Posterior vena cava (tissue), 2 donors: ENCODE measurements at regions not wholly inside any gene's neighbourhood (a gene's known extent, or its start where the extent isn't known, plus 50 kb on each side); places are given as distances from the start of the nearest gene placed in this dataset.
"Not testable (repeated sequence)": the region's sequence is repeated elsewhere in the genome, so short reads cannot be mapped to it uniquely, and the experiment has no call there.

Experiments
- DNase-seq: peaks from one replicate; pipeline ENCODE4 v3.0.0-alpha.2; 2020; ENCODE audit warnings: low spot score
- intact Hi-C, 2 donors: fragments of 100-400 bp; cut with DNase I; formaldehyde crosslinking; loops; one replicate each; pipeline versions ENCODE4 v1.14.1 to v1.14.2; 2022 to 2023
- donor health status: DM: yes; HTN: yes; CAD: no.
- donor health status: DM: yes; HTN: yes; CAD: no.

DNA sequence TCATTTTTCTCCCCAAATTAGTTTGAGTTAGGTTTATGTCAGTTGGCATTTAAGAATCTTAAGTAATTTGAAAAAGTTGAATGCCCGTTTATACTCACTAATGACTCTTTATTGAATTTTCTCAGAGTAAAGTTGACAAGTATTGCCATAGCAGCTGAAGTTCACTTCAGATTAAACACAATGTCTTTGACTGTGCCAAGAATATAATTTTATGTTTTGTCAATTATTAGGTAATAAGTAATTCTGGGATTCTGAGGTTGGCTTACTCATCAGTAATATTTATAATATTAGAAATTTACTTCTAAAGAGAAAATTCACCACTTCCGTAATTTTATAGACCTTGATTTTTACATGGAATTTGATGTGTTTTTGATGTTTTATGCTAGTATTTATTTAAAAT lies 369.3 kb upstream of the TMPRSS15 start:
- intact Hi-C loops, result no loop called here

DNA sequence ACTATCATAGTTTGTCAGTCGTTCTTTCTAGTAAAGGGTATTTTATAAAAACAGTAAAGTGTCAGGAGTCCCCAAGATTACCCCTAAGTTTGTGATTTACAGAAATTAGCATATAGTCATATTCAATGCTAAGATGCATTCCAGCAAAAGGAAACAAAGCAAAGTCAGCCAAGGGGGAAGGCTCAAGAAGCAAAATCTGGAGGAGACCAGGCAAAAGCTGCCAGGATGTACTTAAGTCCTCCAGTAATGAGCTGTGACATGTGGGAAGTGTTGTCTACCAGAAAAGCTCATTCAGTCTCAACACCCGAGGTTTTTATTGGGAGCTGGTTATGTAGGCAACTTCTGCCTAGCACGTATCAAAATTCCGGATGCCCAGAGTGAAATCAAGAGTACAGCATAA lies 373.4 kb upstream of the TMPRSS15 start:
- intact Hi-C loops, result no loop called here
- DNase-seq, result no peak

More for the DNA sequence above, 369.3 kb upstream of the TMPRSS15 start:
- DNase-seq, result no peak

DNA sequence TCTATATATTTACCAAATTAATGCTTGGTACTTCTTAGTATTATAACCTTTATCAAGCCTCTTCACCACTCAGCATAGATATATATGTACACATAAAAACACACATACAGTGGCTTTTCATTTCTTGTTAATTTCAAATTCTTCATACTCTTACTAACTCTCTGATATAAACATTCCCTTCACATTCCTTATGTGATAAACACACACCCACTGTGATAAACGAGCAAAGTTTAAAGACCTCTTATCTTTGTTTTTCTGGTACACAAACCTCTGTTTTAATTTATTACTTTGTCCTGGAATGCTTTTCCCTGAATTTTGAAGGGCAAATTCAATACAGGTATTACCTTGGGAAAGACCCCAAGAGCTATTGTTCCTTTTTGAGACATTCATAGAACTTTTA lies 379.1 kb upstream of the TMPRSS15 start:
- no peak for DNase-seq
- intact Hi-C loops, result no loop called here

DNA sequence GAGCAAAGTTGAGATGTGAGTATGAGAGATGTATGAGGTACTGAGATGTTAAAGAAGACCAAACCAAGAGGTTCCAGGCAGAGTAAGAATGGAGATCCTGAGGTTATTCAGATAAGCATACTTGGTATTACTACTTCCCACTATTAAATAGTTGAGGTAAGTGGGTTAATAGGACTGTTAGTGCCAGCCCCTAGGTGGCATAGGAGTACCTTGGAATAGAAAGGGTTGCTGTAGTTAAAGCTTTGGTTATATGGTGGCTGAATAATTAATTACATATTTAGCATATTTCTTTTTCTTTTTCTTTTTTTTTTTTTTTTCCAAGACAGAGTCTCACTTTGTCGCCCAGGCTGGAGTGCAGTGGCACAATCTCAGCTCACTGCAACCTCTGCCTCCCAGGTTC lies 397.9 kb upstream of the TMPRSS15 start:
- no peak for DNase-seq
- intact Hi-C loops, result no loop called here

DNA sequence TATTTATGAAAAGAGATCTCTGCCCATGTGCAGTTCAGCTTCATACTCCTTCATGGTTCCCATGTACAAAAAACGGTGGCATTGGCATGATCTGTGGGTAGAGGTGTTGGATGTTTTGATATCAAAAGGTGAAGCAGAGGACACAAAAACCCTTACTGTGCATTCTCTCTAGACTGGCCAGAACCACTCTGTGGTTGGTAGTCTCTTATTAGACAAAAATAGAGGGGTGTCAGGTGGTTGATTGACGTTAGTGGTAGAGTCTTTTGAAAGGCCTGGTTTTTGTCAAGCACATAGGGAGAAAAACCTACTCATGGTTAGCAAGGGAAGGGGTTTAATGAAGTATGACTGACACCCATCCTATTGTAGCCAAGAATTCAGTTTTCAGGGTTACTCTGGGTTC lies 400.0 kb upstream of the TMPRSS15 start:
- no peak for DNase-seq
- intact Hi-C loops, result no loop called here

DNA sequence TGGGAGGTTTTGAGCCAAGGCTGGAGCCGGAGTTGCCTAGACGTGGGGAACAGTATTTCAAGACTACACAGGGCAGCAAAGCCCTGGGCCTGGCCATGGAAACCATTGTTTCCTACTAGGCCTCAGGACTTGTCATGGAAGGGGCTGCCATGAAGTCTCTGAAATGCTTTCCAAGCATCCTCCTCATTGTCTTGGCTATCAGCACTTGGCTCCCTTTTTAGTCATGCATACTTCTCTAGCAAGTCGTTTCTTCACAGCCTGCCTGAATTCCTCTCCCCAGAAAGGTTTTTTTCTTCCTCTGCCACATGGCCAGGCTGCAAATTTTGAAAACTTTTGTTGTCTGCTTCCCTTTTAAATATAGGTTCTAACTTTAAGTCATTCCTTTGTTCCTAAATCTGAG lies 406.6 kb upstream of the TMPRSS15 start:
- no peak for DNase-seq
- intact Hi-C loops, result no loop called here

DNA sequence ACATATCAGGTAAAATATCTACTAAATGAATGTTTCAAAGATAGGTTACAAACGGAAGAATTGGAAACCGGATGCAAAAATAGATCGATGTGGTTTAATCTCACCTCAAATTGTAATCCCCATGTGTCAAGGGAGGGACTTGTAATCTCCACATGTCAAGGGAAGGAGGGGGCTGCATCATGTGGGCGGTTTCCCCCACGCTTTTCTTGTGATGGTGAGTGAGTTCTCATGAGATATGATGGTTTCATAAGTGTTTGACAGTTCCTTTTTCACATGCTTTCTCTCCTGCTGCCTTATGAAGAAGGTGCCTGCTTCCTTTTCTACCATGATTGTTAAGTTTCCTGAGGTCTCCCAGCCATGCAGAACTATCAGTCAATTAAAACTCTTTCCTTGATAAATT lies 408.7 kb upstream of the TMPRSS15 start:
- intact Hi-C loops, result no loop called here
- DNase-seq, result no peak

DNA sequence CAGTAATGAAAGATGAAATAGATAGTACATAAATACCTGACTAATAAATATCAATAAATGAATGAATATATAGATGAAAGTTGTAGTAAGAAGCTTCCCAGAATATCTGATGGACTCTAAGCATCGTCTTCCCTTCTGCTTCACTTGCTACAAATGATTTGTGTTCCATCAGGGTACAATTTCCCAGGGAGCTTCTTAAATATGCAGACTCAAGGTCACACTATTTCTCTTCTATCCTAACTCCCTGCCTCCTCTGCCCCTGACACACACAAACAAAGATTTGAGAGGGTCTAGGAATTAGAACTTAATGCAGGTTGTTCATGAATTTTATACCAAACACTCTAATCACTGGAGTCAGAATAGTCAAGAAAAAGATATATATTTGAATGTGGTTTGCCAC lies 415.9 kb upstream of the TMPRSS15 start:
- no peak for DNase-seq
- intact Hi-C loops, result no loop called here

DNA sequence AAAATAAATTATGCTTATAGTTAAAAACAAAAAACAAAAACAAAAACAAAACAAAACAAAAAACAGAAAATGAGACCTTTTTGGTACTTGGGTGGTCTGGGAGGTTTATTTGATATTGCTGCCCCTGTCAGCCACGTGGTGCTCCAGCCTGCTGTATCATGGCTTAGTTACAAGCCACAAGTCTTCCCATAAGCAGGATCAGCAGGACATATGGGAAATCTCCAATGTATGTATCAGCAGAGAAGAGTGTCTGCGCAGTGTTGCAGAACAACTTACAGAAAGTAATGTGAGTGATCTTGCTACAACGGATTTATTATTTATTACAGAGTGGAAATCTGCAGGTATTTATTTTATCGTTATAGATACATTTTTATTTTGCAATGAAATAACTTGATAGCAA lies 423.0 kb upstream of the TMPRSS15 start:
- no peak for DNase-seq
- intact Hi-C loops, result no loop called here

DNA sequence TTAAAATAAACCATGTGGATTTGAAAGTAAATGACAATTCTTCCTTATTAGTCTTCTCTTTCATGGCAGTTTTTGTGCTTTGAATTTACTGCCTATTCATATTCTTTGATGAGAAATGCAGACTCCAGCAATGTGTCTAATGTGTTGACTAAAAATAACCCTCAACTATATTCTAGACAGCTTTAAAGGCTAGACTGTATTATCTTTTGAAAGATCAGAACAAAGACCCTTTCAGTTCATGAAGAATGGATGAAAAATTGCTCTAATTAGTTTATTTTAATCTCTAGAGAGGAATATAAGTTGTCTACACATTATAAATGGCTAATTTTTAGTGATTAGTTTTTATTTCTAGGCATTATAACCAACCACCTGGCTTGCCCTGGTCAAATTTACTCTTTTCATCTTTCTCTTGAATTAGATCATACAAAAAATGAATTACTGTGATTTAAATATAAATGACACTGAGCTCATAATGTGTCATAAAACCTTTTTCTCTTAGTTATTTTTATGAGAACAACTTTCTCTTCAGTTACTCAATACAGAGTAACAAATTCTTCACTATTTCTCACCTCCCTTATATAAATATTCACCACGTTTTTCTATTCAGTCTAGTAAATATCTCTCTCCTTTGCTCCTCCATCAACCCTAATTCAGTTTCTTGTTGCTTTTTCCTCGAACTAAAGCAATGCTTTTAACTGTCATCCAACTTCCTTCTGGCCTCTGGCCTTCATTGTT lies 428.5 kb upstream of the TMPRSS15 start:
- intact Hi-C loops, result no loop called here

DNA sequence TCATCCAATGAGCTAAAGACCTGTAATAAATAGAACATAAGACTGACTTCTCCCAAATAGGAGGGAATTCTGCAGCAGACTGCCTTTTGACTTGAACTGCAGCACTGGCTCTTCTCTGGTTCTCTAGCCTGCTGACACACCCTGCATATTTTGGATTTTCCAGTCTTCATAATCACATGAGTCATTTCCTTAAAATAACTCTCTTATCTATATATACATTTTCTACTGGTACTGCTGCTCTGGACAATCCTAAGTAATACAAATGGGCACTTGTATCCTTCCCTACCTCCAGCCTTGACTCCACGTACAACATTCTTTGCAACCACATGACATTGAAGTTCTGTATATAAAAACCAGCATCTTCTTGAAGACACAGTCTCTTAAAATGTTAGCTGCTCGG lies 429.4 kb upstream of the TMPRSS15 start:
- intact Hi-C loops, result no loop called here
- DNase-seq, result no peak

More for the DNA sequence above, 428.5 kb upstream of the TMPRSS15 start:
- no peak for DNase-seq

DNA sequence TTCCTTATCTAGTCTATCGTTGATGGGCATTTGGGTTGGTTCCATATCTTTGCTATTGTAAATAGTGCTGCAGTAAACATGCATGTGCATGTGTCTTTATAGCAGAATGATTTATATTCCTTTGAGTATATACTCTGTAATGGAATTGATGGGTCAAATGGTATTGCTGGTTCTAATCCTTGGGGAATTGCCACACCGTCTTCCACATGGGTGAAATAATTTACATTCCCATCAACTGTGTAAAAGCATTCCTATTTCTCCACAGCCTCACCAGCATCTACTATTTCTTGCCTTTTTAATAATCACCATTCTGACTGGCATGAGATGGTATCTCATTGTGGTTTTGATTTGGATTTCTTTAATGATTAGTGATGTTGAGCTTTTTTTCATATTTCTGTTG lies 430.5 kb upstream of the TMPRSS15 start:
- intact Hi-C loops, result not testable (repeated sequence)

DNA sequence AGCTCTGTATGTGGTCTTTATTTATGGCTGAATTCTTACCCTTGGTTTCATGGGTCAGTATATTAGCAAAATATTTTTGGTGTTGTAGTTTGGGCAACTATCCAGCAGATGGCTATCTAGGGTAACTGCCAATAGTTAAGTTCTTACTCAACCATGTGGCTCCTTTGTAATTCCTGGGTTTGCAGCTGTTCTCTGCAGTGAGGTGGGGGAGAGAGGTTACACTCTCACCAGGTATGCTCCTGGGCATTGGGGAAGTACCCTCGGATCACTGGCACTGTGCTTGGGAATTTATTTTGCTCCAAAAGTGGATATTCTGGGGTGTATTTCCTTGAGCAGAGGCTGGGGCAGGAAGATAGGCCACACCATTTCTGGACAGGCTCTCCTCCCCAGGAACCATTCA lies 436.7 kb upstream of the TMPRSS15 start:
- intact Hi-C loops, result no loop called here

More for the DNA sequence above, 430.5 kb upstream of the TMPRSS15 start:
- not testable (repeated sequence) for DNase-seq

DNA sequence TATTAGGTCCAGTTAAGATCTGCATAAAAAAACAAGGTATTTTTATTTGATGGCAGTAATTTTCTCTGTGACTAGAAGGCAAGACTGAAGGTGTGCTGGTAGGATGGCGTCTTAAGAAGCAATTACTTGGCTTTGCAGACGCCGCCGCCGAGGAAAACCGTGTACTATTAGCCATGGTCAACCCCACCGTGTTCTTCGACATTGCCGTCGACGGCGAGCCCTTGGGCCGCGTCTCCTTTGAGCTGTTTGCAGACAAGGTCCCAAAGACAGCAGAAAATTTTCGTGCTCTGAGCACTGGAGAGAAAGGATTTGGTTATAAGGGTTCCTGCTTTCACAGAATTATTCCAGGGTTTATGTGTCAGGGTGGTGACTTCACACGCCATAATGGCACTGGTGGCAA lies 454.0 kb upstream of the TMPRSS15 start:
- DNase-seq, intact Hi-C loops: not testable (repeated sequence)

More for the DNA sequence above, 436.7 kb upstream of the TMPRSS15 start:
- no peak for DNase-seq

DNA sequence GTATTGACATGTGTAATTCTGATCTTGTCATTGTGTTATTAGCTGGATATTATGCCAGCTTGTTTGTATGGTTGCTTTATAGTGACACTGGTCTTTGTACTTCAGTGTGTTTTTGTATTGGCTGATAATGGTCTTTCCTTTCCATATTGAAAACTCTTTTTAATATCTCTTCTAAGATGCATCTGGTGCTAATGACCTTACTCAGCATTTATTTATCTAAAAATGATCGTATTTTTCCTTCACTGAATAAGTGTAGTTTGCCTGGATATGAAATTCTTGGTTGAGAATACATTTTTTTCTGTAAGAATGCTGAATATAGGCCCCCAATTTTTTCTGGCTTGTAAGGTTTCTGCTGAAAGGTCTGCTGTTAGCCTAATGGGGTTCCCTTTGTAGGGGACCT lies 465.5 kb upstream of the TMPRSS15 start:
- intact Hi-C loops, result no loop called here
- no peak for DNase-seq

DNA sequence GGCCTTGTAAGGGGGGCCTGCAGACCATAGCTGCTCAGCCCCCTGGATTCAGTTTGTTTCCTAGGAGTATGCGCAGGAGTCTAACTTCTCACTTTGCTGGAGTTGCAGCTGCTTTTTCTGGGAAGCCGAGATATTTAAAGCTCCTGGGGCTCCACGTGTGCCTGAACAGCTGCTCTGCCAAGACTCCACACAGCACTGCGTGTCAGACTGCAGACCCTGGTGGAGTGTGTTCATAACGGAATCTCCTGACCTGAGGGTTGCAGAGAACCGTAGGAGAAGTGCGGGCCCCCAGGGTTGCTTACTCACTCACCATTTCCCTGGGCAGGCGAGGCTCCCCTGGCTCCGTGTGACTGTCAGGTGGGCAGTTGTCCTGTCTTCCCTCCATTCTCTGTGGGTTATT lies 474.3 kb upstream of the TMPRSS15 start:
- DNase-seq, result no peak
- intact Hi-C loops, result no loop called here

DNA sequence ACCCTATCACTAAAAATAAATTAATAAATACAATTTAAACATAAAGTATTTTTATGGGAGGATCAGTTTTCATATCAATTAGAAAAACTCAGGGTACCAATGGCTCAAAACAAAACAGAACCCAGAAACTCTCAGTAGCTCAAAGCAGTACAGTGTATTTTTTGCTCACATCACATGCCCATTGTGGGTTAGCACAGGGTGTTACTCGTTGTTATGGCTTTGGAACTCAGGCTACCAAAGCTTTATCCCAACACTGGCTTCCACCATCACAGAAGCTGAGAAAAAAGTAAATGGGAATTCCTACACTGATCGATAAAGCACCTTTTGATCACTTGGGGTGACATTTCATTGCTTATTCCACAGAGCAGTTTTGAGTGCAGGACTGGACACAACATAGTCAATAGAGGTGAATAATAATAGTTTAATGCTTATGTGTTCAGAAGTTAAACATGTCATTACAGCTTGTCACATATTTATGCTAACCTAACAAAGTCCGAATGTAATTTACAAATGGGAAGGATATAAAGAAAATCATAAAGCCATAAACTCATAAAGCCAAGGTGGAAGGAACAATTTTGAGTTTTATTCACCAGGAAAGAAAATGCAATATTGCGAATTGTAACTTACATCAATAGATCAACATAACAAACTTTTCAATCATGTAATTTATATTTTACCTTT lies 484.5 kb upstream of the TMPRSS15 start:
- DNase-seq, result no peak
- intact Hi-C loops, result no loop called here

DNA sequence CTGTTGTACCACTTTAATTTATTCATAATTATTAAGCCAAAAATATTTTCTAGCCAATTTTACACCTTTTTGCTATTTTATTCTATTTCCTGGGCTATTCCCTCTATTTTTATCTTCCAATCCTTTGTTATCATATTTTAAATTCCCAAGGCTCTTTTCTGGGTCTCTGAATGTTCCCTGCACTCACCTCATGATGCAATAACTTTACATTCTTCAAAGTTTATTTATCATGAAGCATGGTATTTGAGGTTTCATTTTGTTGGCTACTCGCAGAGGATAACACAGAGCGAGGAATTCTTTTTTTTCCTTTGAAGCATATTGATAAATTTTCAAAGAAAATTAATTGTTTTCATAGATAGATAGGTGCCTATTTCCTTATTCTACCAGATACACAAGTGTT lies 489.8 kb upstream of the TMPRSS15 start:
- intact Hi-C loops, result no loop called here
- no peak for DNase-seq

DNA sequence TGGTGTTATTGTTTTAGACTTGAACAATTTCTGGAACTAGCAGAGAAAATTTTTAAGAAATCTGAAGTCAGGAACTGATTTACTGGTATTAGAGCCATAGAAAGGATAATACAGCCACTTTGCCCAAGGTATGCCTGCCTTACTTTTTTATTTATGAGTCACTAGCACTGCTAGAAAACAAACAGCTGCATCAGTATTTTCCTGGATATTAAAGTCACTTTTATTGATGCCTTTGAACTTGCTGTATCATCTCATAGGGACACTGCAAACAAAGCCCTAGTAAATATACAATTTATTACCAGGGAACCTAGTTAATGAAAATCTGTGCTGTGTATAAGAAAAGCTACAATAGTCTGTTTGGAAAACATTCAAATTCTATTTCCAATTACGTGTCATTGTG lies 490.8 kb upstream of the TMPRSS15 start:
- intact Hi-C loops, result no loop called here
- no peak for DNase-seq

DNA sequence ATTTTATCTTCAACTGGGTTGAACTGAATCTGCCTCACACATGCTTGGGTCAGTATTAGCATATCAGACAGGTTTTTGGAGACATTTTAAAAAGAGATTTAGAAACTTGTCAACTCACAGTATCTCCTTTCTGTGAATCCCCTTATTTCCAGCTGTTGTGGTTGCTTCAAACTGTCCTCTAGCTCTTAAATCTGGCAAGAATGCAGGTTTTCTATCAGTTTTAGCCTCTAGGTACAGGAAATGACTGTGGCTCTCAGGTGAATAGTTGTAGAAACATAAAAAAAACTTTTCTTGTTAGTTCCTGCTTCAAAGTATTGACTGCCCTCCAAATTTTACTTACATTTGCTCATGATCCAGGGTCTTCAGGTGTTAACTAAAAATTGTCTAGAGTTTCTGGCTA lies 495.7 kb upstream of the TMPRSS15 start:
- intact Hi-C loops, result no loop called here
- DNase-seq, result no peak

DNA sequence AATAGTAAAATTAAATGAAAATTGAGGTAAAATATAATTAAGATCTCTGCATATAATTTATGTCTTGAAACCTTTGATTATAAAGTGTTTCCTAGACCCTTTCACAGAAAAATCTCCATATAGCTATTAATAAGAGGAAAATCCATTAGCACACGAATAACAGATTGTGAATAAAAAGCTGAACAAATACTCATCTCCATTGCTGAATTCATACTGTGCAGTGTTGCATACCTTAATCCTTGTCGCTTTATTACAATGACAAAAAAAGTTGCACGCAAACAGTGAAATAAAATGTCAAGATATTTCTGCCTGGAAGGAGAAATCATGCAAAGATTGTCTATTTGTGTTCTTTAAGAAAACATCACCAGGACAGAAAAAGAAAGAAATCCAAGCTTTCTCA lies 499.1 kb upstream of the TMPRSS15 start:
- no peak for DNase-seq
- intact Hi-C loops, result no loop called here
